HL-60 (cell line): ENCODE measurements at regions not wholly inside any gene's neighbourhood (a gene's known extent, or its start where the extent isn't known, plus 50 kb on each side); places are given as distances from the start of the nearest gene placed in this dataset.
"Not testable (repeated sequence)": the region's sequence is repeated elsewhere in the genome, so short reads cannot be mapped to it uniquely, and the experiment has no call there.

Experiments
- DNase-seq, 2 experiments: peaks; one replicate each; pipeline ENCODE4 v3.0.0-alpha.2; 2010 to 2020; ENCODE audit warnings: low read depth in 1 of 2, low spot score in 1 of 2
- H3K27ac ChIP-seq: fragments of 250-450 bp; sonication (Bioruptor Pico); replicated peaks from 2 replicates; pipeline ENCODE4 v1.5.1; 2020; ENCODE audit warnings: mild to moderate bottlenecking, moderate library complexity
- H3K27me3 ChIP-seq: fragments of 250-450 bp; sonication (Bioruptor Pico); 2 replicates; pipeline ENCODE4 v1.5.1; 2021; ENCODE audit warnings: mild to moderate bottlenecking, moderate library complexity; ENCODE audit not compliant: insufficient read depth, poor library complexity, severe bottlenecking
- H3K4me3 ChIP-seq: replicated peaks from 2 replicates; pipeline ENCODE4 v1.5.1; 2011; ENCODE audit warnings: mild to moderate bottlenecking, control low read depth, low read length; ENCODE audit not compliant: insufficient read depth
- CTCF ChIP-seq: IDR thresholded peaks from one replicate; pipeline ENCODE4 v1.5.1; 2011; ENCODE audit warnings: low read length, control low read depth, inconsistent platforms; ENCODE audit not compliant: insufficient read depth
- GABPA ChIP-seq: IDR thresholded peaks from 2 replicates; pipeline ENCODE4 v1.6.1; 2012; ENCODE audit warnings: low read depth
- POLR2AphosphoS5 ChIP-seq: IDR thresholded peaks from 2 replicates; pipeline ENCODE4 v1.6.1; 2012; ENCODE audit warnings: low read depth
- REST ChIP-seq: IDR thresholded peaks from 2 replicates; pipeline ENCODE4 v1.6.1; 2012; ENCODE audit warnings: low read depth; ENCODE audit not compliant: insufficient replicate concordance
- SPI1 ChIP-seq: IDR thresholded peaks from 2 replicates; pipeline ENCODE4 v1.6.1; 2012; ENCODE audit warnings: low read depth, mild to moderate bottlenecking, borderline replicate concordance

GRCh38 chr1:96901783-96902363 is 180.3 kb downstream of the PTBP2 start:
- no peak for DNase-seq
- Histone ChIP-seq H3K27me3 (no peaks in the 10 kb centered on the region), H3K27ac (no peak overlapping the region), H3K4me3 (no peak overlapping the region)
- TF ChIP-seq SPI1 = no peak
- TF ChIP-seq CTCF = no peak
- TF ChIP-seq GABPA = no peak
- no peak for TF ChIP-seq REST
- no peak for TF ChIP-seq POLR2AphosphoS5

- DNase-seq = no peak
- TF ChIP-seq CTCF = no peak
- no peak for TF ChIP-seq GABPA
- no peak for TF ChIP-seq REST
- no peak for TF ChIP-seq SPI1
- no peak for TF ChIP-seq POLR2AphosphoS5
- Histone ChIP-seq H3K27ac (no peak overlapping the region), H3K27me3 (no peaks in the 10 kb centered on the region), H3K4me3 (no peak overlapping the region)
These were observed 190.7 kb downstream of the PTBP2 start for GRCh38 chr1:96912248-96912647.

- DNase-seq, H3K27me3 ChIP-seq, H3K27ac ChIP-seq, H3K4me3 ChIP-seq: not testable (repeated sequence)
These were observed 194.1 kb downstream of the PTBP2 start for GRCh38 chr1:96915701-96916100.

GRCh38 chr1:96918406-96918805 is 196.8 kb downstream of the PTBP2 start:
- H3K27me3 ChIP-seq = no peaks in the 10 kb centered on the region
- H3K4me3 ChIP-seq = no peak overlapping the region
- no peak overlapping the region for H3K27ac ChIP-seq
- TF ChIP-seq CTCF (no peak), GABPA (no peak), POLR2AphosphoS5 (no peak), SPI1 (no peak), REST (no peak)
- no peak for DNase-seq
